ENCODE measurements at regions not wholly inside any gene's neighbourhood (a gene's known extent, or its start where the extent isn't known, plus 50 kb on each side); places are given as distances from the start of the nearest gene placed in this dataset.

GRCh38 chr16:64121473-64121872 lies 1000.4 kb downstream of the CDH11 start:
- TF ChIP-seq POLR2A (IDR thresholded peaks at IDR 0.05) (no peak), CTCF (IDR thresholded peaks at IDR 0.05) (no peak), POLR2AphosphoS5 (IDR thresholded peaks at IDR 0.05) (no peak)
